Testis (tissue), 2 donors: ENCODE measurements at regions not wholly inside any gene's neighbourhood (a gene's known extent, or its start where the extent isn't known, plus 50 kb on each side); places are given as distances from the start of the nearest gene placed in this dataset.

ENCODE experiments used
- POLR2A ChIP-seq: fragments of 450-650 bp; IDR thresholded peaks from one replicate; pipeline ENCODE4 v1.6.1; 2017; ENCODE audit warnings: antibody characterized with exemption, mild to moderate bottlenecking, moderate library complexity
- TF ChIP-seq, protein P1 (sequence below), 3 experiments: fragments of 450-650 bp in 2 of 3; fragments of 200-600 bp in 1 of 3; sonication (generic) in 1 of 3; IDR thresholded peaks; one replicate each; pipeline ENCODE4 v1.5.1; 2016 to 2019; ENCODE audit warnings: antibody characterized with exemption in 3 of 3, mild to moderate bottlenecking in 2 of 3, moderate library complexity in 1 of 3

DNA sequence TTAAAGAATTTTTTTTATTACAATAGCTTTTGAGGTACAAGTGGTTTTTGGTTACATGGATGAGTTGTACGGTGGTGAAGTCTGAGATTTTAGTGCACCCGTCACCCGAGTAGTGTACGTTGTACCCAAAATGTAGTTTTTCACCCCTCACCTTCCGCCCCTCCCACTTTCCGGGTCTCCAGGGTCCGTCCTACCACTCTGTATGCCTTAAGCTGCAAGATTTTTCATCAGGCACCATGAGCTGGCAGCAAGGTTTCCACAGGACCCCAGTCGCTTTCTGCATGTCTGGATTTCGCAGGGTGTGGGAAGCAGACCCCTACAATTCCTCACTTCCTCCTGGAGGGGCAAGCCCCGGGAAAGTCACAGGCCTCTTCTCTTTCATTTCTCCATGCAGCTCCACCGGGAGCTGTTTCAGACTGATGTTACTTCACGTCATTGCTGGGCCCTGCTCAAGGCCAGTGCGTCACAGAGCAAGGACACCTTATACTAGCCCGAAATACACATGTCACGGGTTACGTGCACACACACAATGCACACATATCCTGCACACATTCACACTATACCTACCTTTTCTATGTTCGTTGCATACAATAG is 179.1 kb downstream of the ZFP36L2 start:
- TF ChIP-seq, protein P1, sequence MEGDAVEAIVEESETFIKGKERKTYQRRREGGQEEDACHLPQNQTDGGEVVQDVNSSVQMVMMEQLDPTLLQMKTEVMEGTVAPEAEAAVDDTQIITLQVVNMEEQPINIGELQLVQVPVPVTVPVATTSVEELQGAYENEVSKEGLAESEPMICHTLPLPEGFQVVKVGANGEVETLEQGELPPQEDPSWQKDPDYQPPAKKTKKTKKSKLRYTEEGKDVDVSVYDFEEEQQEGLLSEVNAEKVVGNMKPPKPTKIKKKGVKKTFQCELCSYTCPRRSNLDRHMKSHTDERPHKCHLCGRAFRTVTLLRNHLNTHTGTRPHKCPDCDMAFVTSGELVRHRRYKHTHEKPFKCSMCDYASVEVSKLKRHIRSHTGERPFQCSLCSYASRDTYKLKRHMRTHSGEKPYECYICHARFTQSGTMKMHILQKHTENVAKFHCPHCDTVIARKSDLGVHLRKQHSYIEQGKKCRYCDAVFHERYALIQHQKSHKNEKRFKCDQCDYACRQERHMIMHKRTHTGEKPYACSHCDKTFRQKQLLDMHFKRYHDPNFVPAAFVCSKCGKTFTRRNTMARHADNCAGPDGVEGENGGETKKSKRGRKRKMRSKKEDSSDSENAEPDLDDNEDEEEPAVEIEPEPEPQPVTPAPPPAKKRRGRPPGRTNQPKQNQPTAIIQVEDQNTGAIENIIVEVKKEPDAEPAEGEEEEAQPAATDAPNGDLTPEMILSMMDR (IDR thresholded peaks at IDR 0.05): no peak
- no peak for TF ChIP-seq POLR2A
